A549 (cell line): ENCODE measurements at regions not wholly inside any gene's neighbourhood (a gene's known extent, or its start where the extent isn't known, plus 50 kb on each side); places are given as distances from the start of the nearest gene placed in this dataset.

ENCODE experiments used
- ATAC-seq, 2 experiments: fragments of 200-7000 bp in 1 of 2; fragments of >200 bp in 1 of 2; cut with Nextera tagmentation in 1 of 2; cut with Tn5 transposase in 1 of 2; 3 replicates each; pipeline versions ENCODE4 v1.8.0 to v1.9.1; 2018 to 2020; ENCODE audit warnings: mild to moderate bottlenecking in 1 of 2, moderate library complexity in 1 of 2
- CTCF ChIA-PET: fragments of 300-600 bp; sonication (Branson Sonifier 250); formaldehyde crosslinking; extraction: SDS; loops from one replicate; lab custom pipeline; 2021; ENCODE audit warnings: antibody characterized with exemption, inconsistent platforms; lab: Yijun Ruan, JAX
- POLR2A ChIA-PET: fragments of 350-600 bp; formaldehyde crosslinking; extraction: SDS; loops from one replicate; lab custom pipeline; 2021; ENCODE audit warnings: antibody characterized with exemption, inconsistent platforms; lab: Yijun Ruan, JAX
- DNase-seq, 2 experiments: peaks; one replicate each; pipeline versions ENCODE4 v3.0.0 to v3.0.0-alpha.2; 2011 to 2016; ENCODE audit warnings: low read depth in 1 of 2, low spot score in 1 of 2
- FAIRE-seq: peaks from 2 replicates; lab custom pipeline; 2011; peaks lifted over from hg19 to GRCh38; lab: Jason Lieb, UNC
- H3K27ac ChIP-seq, 2 experiments: fragments of >200 bp; sonication (Bioruptor Twin); formaldehyde crosslinking; 3 replicates each; pipeline ENCODE4 v1.5.1; 2016 to 2017
- H3K4me1 ChIP-seq: fragments of >200 bp; sonication (Bioruptor Twin); formaldehyde crosslinking; 3 replicates; pipeline ENCODE4 v1.6.1; 2016
- H3K4me2 ChIP-seq: fragments of >200 bp; sonication (Bioruptor Twin); formaldehyde crosslinking; 3 replicates; pipeline ENCODE4 v1.6.1; 2016
- H3K4me3 ChIP-seq: fragments of >200 bp; sonication (Bioruptor Twin); formaldehyde crosslinking; 3 replicates; pipeline ENCODE4 v1.5.1; 2016
- H3K9me3 ChIP-seq: fragments of >200 bp; sonication (Bioruptor Twin); formaldehyde crosslinking; 3 replicates; pipeline ENCODE4 v1.6.1; 2016
- CBX2 ChIP-seq: fragments of 200-600 bp; sonication (generic); IDR thresholded peaks from 2 replicates; pipeline ENCODE4 v1.6.1; 2016; ENCODE audit warnings: low read depth, mild to moderate bottlenecking, borderline replicate concordance
- CHD2 ChIP-seq: fragments of 150-350 bp; IDR thresholded peaks from 2 replicates; pipeline ENCODE4 v1.6.1; 2014; ENCODE audit warnings: low read length; ENCODE audit not compliant: partially characterized antibody
- ELK1 ChIP-seq: fragments of 150-350 bp; IDR thresholded peaks from 2 replicates; pipeline ENCODE4 v1.6.1; 2014; ENCODE audit warnings: low read depth, mild to moderate bottlenecking, low read length
- HDAC2 ChIP-seq: fragments of 200-600 bp; sonication (generic); IDR thresholded peaks from 2 replicates; pipeline ENCODE4 v1.6.1; 2016
- HOXB5 ChIP-seq: fragments of 250-450 bp; sonication (Bioruptor Pico); IDR thresholded peaks from 2 replicates; pipeline ENCODE4 v1.5.0; 2020; ENCODE audit warnings: mild to moderate bottlenecking, moderate library complexity
- JUN ChIP-seq, 2 experiments: fragments of >200 bp; sonication (Bioruptor Twin); formaldehyde crosslinking; IDR thresholded peaks; 2 replicates in 1 of 2; 3 replicates in 1 of 2; pipeline ENCODE4 v1.6.1; 2016 to 2017
- KDM5A ChIP-seq: fragments of 200-600 bp; sonication (generic); IDR thresholded peaks from 2 replicates; pipeline ENCODE4 v1.6.1; 2016; ENCODE audit warnings: antibody characterized with exemption, mild to moderate bottlenecking
- MAFK ChIP-seq: fragments of 450-650 bp; IDR thresholded peaks from 2 replicates; pipeline ENCODE4 v1.6.1; 2014; ENCODE audit not compliant: partially characterized antibody
- MAZ ChIP-seq: fragments of 150-350 bp; IDR thresholded peaks from 2 replicates; pipeline ENCODE4 v1.6.1; 2014; ENCODE audit warnings: antibody characterized with exemption, low read depth, low read length, borderline replicate concordance
- NFE2L2 ChIP-seq: fragments of 150-350 bp; conservative IDR thresholded peaks from 2 replicates; pipeline ENCODE4 v1.6.1; 2014; ENCODE audit warnings: low read length
- RAD21 ChIP-seq, 2 experiments: fragments of >200 bp in 1 of 2; sonication (Bioruptor Twin) in 1 of 2; formaldehyde crosslinking in 1 of 2; IDR thresholded peaks in 1 of 2; conservative IDR thresholded peaks in 1 of 2; 2 replicates in 1 of 2; 3 replicates in 1 of 2; pipeline ENCODE4 v1.6.1; 2012 to 2018; ENCODE audit warnings: inconsistent platforms in 1 of 2
- RCOR1 ChIP-seq: fragments of 150-350 bp; IDR thresholded peaks from 2 replicates; pipeline ENCODE4 v1.6.1; 2014; ENCODE audit warnings: antibody characterized with exemption, low read length, low read depth
- REST ChIP-seq: fragments of 200-600 bp; sonication (generic); IDR thresholded peaks from 2 replicates; pipeline ENCODE4 v1.6.1; 2016; ENCODE audit warnings: antibody characterized with exemption, mild to moderate bottlenecking, moderate library complexity
- SREBF2 ChIP-seq: fragments of 450-650 bp; IDR thresholded peaks from 2 replicates; pipeline ENCODE4 v1.6.1; 2014; ENCODE audit warnings: mild to moderate bottlenecking, moderate library complexity
- TP53 ChIP-seq: fragments of 250-450 bp; sonication (Bioruptor Pico); IDR thresholded peaks from 2 replicates; pipeline ENCODE4 v1.5.0; 2021; ENCODE audit warnings: mild to moderate bottlenecking, moderate library complexity
- ZC3H11A ChIP-seq: fragments of 450-650 bp; IDR thresholded peaks from 2 replicates; pipeline ENCODE4 v1.6.1; 2014; ENCODE audit warnings: antibody characterized with exemption, mild to moderate bottlenecking
- ZFP36 ChIP-seq: fragments of 450-650 bp; IDR thresholded peaks from 2 replicates; pipeline ENCODE4 v1.6.1; 2014; ENCODE audit warnings: borderline replicate concordance; ENCODE audit not compliant: partially characterized antibody
- ZNF302 ChIP-seq: fragments of 250-450 bp; sonication (Bioruptor Pico); IDR thresholded peaks from 2 replicates; pipeline ENCODE4 v1.9.0; 2021; ENCODE audit warnings: inconsistent platforms, mild to moderate bottlenecking, moderate library complexity
- ZSCAN20 ChIP-seq: fragments of 250-450 bp; sonication (Bioruptor Pico); IDR thresholded peaks from 2 replicates; pipeline ENCODE4 v1.8.0; 2022; ENCODE audit warnings: mild to moderate bottlenecking, moderate library complexity
- WGBS: methylation state at CpG from one replicate; pipeline ENCODE4 v1.1.6; 2017; ENCODE audit errors: missing lambda C conversion rate; 5-methylcytosine and 5-hydroxymethylcytosine counted together
- TF ChIP-seq, protein P1 (sequence below): IDR thresholded peaks from 2 replicates; pipeline ENCODE4 v1.6.1; 2012
- TF ChIP-seq, protein P2 (sequence below): fragments of 250-450 bp; sonication (Bioruptor Pico); IDR thresholded peaks from 2 replicates; pipeline ENCODE4 v1.5.0; 2021; ENCODE audit warnings: mild to moderate bottlenecking, moderate library complexity, borderline replicate concordance

- no peak for TF ChIP-seq REST
- TF ChIP-seq RCOR1, result no peak
- TF ChIP-seq KDM5A, result no peak
Measured at GRCh38 chr11:15635521-15635920, 520.8 kb downstream of the INSC start (continued).

DNA sequence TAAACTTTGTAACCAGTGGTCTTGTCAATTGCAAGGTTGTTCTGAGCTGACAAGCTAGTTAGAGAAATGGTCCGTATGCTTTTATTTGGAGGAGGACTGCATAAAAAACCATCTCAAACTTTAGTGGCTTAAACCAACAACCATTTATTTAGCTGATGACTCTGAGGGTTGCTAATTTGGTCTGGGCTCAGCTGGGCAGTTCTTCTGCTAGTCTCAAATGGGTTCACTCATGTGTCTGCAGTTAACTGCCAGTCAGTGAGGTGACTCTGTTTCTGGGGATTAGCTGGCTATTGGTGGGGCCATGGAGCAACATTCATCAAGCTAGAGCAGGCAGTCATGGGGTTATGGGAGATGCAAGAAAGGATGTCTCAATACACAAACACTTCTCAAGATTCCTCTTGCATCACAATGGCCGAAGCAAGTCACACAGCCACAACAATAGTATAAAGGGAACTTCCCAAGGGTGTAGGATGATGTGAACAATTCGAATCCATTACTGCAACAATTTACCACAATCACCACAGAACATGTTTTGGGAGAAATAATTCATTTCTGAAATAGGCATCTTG, 521.9 kb downstream of the INSC start:
- Histone ChIP-seq H3K9me3 (no peaks in the 10 kb centered on the region), H3K4me1 (no peaks in the 10 kb centered on the region), H3K4me2 (no peak overlapping the region)
- FAIRE-seq (no peak), DNase-seq (no peak)
- TF ChIP-seq ELK1 (no peak), NFE2L2 (no peak), RAD21 (conservative IDR thresholded peaks at IDR 0.05 in 1 of 2, IDR thresholded peaks at IDR 0.05 in 1 of 2) (no peak), JUN (IDR thresholded peaks at IDR 0.05) (no peak)
- TF ChIP-seq, all 56 proteins: peak for 0
- POLR2A ChIA-PET, result no interaction called here
- no peak for ATAC-seq
- Histone ChIP-seq H3K27ac (no peak overlapping the region), H3K4me3 (no peak overlapping the region)
- WGBS, result 15% methylated on average over 3 of the region's 3 CpGs
- CTCF ChIA-PET, result interaction anchor here (1.3 kb wide), 2 partner anchors 13 kb away, joined by 3 to 4 read pairs; no protein-coding TSS in a partner anchor

GRCh38 chr11:15638386-15638787, 523.7 kb downstream of the INSC start:
- TF ChIP-seq TP53 (no peak), CBX2 (no peak), ZSCAN20 (CRISPR knock-in tag) (no peak), ZFP36 (no peak), CHD2 (no peak), MAZ (no peak), REST (no peak), HOXB5 (CRISPR knock-in tag) (no peak), HDAC2 (no peak), MAFK (no peak), ZNF302 (CRISPR knock-in tag) (no peak), ZC3H11A (no peak), SREBF2 (no peak)
- TF ChIP-seq, protein P1, sequence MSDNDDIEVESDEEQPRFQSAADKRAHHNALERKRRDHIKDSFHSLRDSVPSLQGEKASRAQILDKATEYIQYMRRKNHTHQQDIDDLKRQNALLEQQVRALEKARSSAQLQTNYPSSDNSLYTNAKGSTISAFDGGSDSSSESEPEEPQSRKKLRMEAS, result no peak
- TF ChIP-seq, protein P2, sequence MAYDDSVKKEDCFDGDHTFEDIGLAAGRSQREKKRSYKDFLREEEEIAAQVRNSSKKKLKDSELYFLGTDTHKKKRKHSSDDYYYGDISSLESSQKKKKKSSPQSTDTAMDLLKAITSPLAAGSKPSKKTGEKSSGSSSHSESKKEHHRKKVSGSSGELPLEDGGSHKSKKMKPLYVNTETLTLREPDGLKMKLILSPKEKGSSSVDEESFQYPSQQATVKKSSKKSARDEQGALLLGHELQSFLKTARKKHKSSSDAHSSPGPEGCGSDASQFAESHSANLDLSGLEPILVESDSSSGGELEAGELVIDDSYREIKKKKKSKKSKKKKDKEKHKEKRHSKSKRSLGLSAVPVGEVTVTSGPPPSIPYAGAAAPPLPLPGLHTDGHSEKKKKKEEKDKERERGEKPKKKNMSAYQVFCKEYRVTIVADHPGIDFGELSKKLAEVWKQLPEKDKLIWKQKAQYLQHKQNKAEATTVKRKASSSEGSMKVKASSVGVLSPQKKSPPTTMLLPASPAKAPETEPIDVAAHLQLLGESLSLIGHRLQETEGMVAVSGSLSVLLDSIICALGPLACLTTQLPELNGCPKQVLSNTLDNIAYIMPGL (CRISPR knock-in tag), result no peak
- H3K9me3 ChIP-seq, result no peaks in the 10 kb centered on the region
- H3K4me1 ChIP-seq, result no peaks in the 10 kb centered on the region
- no peak for FAIRE-seq
- H3K27ac ChIP-seq, result no peak overlapping the region
- no peak overlapping the region for H3K4me2 ChIP-seq
- ATAC-seq, result no peak
- no peak for DNase-seq
- CTCF ChIA-PET, result interaction anchor here (0.6 to 1.2 kb wide), 3 partner anchors 12 to 52 kb away, joined by 3 read pairs; no protein-coding TSS in a partner anchor
- no peak overlapping the region for H3K4me3 ChIP-seq
- POLR2A ChIA-PET, result no interaction called here
- WGBS, result 15% methylated on average over 1 of the region's 1 CpG
